Muscle of back (tissue), 3 donors: ENCODE measurements at regions not wholly inside any gene's neighbourhood (a gene's known extent, or its start where the extent isn't known, plus 50 kb on each side); places are given as distances from the start of the nearest gene placed in this dataset.
"Not testable (repeated sequence)": the region's sequence is repeated elsewhere in the genome, so short reads cannot be mapped to it uniquely, and the experiment has no call there.

Source experiments
- DNase-seq, 3 donors: peaks; one replicate each; pipeline versions ENCODE4 v3.0.0 to v3.0.0-alpha.2; 2013

DNA sequence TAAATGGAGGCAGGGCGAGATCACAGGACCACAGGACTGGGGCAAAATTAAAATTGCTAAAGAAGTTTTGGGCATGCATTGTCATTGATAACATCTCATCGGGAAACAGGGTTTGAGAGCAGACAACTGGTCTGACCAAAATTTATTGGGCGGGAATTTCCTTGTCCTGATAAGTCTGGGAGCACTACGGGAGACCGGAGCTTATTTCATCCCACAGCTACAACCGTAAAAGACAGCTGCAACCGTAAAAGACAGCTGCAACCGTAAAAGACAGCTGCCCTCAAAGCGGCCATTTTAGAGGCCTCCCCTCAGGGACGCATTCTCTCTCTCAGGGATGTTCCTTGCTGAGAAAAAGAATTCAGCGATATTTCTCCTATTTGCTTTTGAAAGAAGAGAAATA lies 170.4 kb upstream of the NPAP1 start:
- DNase-seq, result not testable (repeated sequence)

DNA sequence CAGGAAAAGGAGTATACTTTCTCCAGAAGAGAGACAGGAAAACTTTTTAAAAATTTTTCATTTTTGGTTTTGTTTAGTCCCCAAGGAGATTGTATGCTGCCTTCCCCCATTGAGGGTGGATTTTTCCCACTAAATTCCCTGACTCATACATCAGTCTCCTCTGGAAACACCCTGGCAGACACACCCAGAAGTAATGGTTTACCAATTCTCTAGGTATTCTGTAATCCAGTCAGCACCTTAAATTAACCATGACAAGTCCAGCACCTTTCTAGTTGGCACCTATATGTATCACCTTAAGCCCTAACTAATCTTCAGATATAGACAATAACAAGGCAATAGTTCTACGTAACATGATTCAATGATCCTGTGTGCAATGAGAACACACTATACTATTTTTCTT lies 165.9 kb upstream of the NPAP1 start:
- DNase-seq, result not testable (repeated sequence)

DNA sequence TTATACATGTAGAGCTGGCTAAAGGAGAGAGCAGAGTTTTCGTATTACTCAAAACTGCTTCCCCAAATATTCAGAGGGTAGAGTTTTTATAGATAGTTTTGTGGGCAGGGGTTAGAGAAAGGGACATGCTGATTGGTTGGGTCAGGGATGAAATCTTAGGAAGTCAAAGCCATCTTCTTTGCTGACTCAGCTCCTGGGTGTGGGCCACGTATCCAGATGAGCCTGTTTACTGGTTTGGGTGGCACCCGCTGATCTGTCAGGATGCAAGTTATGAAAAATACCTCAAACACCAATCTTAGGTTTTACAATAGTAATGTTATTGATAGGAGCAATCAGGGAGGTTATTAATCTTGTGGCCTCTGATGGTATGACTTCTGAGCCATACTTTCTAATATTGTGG lies 164.0 kb upstream of the NPAP1 start:
- not testable (repeated sequence) for DNase-seq

DNA sequence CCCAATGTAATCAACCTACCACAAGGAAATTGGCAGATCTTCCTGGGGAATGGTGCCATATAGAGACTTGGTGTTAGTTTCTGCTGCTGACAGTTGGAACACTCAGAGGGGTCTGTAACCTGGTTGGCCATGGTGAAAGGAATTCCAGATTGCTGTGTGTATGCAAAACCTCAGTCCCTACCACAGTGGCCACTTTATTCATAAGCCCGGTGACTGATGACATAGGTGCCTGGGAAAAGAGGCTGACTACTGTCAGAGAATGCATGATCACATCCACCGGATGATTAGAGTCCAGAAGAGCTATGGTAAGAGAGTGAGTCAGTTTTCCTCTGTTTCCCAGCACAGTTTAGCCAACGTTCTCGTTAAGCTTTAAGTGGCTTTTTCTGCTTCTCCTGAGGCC lies 156.8 kb upstream of the NPAP1 start:
- DNase-seq, result not testable (repeated sequence)

DNA sequence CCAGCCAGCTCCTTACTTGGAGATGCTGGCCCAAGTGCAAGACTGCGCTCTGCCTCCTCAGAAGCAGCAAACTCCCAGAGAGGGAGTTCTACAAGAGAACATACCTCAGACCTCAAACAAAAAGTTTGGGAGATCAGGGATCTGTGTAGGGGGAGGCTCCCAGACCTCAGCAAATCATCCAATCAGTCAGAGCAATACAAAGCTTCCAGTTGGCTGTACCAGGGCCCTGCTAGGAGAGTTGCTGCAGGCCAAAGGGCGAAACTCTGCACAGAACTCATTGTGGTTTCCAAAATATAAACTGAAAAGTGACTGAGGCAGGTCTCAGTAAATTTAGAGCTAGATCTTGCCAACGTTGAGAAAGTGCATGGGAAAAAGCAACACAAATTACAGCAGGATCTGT lies 144.3 kb upstream of the NPAP1 start:
- DNase-seq, result not testable (repeated sequence)

DNA sequence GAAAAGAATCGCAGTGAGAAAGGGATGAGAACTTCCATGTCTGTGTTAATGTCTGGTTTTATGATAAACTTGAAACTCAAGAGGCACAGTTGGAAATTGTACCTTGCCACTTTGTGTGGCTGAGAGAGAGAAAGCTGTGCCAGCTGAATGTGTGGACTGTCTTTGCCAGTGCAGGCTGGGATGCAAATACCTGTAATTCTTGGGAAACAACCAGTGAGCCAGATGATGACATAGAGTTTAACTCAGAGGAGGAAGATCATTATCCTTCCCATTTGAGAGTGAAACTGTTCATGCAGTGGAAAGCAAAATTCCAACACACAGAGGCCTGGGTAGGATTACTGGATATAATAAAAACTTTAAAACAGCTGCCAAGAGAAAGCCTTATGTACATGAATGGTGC lies 141.5 kb upstream of the NPAP1 start:
- DNase-seq, result not testable (repeated sequence)

DNA sequence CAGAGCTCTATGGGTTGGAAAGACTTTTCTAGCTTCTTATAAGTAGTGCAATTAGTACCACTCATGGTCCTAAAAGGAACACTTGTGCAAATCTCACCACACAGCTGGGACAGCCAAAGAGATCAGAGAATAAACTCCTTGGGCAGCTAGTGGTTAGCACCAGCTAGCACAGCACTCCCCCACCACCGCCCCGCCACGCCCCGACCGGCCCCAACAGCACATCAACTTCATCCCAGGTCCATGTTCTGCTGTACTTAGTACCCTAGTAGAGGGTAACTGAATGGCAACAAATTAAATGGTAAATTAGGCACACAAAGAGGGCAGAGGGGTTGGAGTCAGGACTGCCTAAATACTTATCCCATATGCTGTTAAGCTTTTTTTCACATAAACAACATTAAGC lies 118.3 kb upstream of the NPAP1 start:
- DNase-seq, result not testable (repeated sequence)

DNA sequence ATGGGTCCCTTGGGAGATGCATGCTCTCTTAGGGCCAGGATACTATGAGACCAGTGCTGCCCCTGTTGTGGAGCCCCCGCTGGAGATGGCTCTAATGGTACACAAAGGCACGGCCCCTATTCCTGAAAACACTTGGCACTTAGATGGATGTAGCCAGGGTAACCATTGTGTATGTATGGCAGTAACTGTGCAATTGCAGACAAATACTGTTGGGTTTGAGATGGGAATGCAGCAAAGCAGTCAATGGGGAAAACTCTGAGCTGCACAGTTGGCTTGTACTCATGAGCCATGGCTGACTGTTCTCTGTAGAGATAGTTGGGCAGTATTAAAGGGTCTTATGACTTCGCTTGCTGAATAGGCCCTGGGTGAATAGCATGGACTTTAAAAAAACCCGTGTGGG lies 67.9 kb upstream of the NPAP1 start:
- DNase-seq, result no peak

DNA sequence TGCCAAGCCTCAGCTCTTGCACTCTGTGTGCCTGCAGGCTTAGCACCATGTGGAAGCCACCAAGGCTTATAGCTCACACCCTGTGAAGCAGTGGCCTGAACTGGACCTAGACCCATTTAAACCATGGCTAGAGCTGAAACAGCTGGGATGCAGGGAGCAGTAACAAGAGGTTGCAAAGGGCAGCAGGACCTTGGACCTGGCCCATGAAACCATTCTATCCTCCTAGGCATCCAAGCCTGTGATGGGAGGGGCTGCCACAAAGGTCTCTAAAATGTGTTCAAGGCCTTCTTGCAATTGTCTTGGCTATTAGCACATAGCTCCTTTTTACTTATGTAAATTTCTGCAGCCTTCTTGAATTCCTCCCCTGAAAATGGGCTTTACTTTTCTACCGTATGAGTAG lies 57.9 kb upstream of the NPAP1 start:
- no peak for DNase-seq

DNA sequence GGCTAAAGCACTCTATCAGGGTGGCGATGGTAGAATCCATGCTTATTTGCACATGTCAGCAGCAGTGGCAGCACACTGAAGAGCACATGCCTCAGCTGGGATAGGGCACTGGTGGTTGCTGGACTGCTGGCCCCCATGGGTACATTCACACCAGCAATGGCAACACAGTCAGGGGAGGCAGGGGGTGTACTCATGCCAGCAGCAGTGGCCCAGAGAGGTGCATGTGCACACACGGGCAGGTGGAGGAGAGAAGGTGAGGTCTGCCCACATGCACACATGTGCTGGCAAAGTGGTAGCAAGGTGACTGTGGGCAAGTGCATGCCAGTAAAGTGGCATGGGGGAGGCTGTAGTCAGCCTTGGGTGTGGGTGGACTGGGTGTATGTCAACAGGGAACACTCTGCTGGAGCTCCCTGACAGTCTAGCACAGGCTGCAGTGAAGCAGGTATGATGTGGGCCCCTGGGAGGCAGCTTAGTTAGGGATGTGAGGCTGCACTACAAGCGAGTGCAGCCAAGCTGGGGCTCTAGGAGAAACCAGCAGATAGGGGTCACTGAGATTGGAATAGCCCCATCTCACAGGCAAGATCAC lies 53.9 kb upstream of the NPAP1 start:
- no peak for DNase-seq
